PC-3 (cell line): ENCODE measurements at regions not wholly inside any gene's neighbourhood (a gene's known extent, or its start where the extent isn't known, plus 50 kb on each side); places are given as distances from the start of the nearest gene placed in this dataset.
"Not testable (repeated sequence)": the region's sequence is repeated elsewhere in the genome, so short reads cannot be mapped to it uniquely, and the experiment has no call there.

Experiments used
- ATAC-seq: fragments of 200-7000 bp; cut with Tn5 transposase; 2 replicates; pipeline ENCODE4 v1.9.1; 2020; ENCODE audit warnings: mild to moderate bottlenecking, moderate library complexity
- BruUV-seq: library from RNA; stranded (reverse); fragments of 400-500 nt; replicated peaks from 2 replicates; lab custom pipeline; 2021; lab: Mats Ljungman, UMichigan
- CTCF ChIA-PET: fragments of 300-600 bp; sonication (Branson Sonifier 250); formaldehyde crosslinking; loops from one replicate; lab custom pipeline; 2022; ENCODE audit warnings: antibody characterized with exemption; lab: Charles Lee
- POLR2A ChIA-PET: fragments of 300-600 bp; sonication (Branson Sonifier 250); formaldehyde crosslinking; loops from one replicate; lab custom pipeline; 2022; ENCODE audit warnings: antibody characterized with exemption; ENCODE audit not compliant: unreplicated experiment; lab: Charles Lee
- DNase-seq: peaks from one replicate; pipeline ENCODE4 v3.0.0-alpha.2; 2015
- H2AFZ ChIP-seq: fragments of 300-600 bp; sonication (generic); 2 replicates; pipeline ENCODE4 v1.6.0; 2016; ENCODE audit warnings: antibody characterized with exemption, low read length
- H3F3A ChIP-seq: fragments of 300-600 bp; sonication (generic); one replicate; pipeline ENCODE4 v1.6.0; 2017; ENCODE audit warnings: antibody characterized with exemption, low read length, control low read depth, mild to moderate bottlenecking; ENCODE audit not compliant: unreplicated experiment
- H3K27ac ChIP-seq: fragments of 300-600 bp; sonication (generic); 2 replicates; pipeline ENCODE4 v1.5.1; 2016; ENCODE audit warnings: mild to moderate bottlenecking, low read length
- H3K27me3 ChIP-seq: fragments of 300-600 bp; sonication (generic); 2 replicates; pipeline ENCODE4 v1.6.1; 2016; ENCODE audit warnings: low read length, mixed read lengths
- H3K36me3 ChIP-seq: fragments of 300-600 bp; sonication (generic); 2 replicates; pipeline ENCODE4 v1.6.1; 2016; ENCODE audit warnings: low read depth, mixed run types, low read length, mixed read lengths
- H3K4me1 ChIP-seq: fragments of 300-600 bp; sonication (generic); 2 replicates; pipeline ENCODE4 v1.5.1; 2016; ENCODE audit warnings: low read length; ENCODE audit not compliant: insufficient read depth
- H3K4me2 ChIP-seq: fragments of 300-600 bp; sonication (generic); 2 replicates; pipeline ENCODE4 v1.6.0; 2016; ENCODE audit warnings: low read length
- H3K4me3 ChIP-seq: fragments of 300-600 bp; sonication (generic); 2 replicates; pipeline ENCODE4 v1.5.1; 2016; ENCODE audit warnings: mild to moderate bottlenecking, low read length, mixed read lengths
- H3K79me2 ChIP-seq: fragments of 300-600 bp; sonication (generic); 2 replicates; pipeline ENCODE4 v1.6.1; 2017; ENCODE audit warnings: low read length, mixed read lengths
- H3K9ac ChIP-seq: fragments of 300-600 bp; sonication (generic); 2 replicates; pipeline ENCODE4 v1.6.0; 2016; ENCODE audit warnings: mild to moderate bottlenecking, low read length
- H3K9me2 ChIP-seq: fragments of 300-600 bp; sonication (generic); replicated peaks from 2 replicates; pipeline ENCODE4 v1.6.1; 2016; ENCODE audit warnings: mixed run types, low read length, mixed read lengths
- H3K9me3 ChIP-seq: fragments of 300-600 bp; sonication (generic); 2 replicates; pipeline ENCODE4 v1.6.1; 2016; ENCODE audit warnings: low read length, mixed read lengths
- H4K20me1 ChIP-seq: fragments of 300-600 bp; sonication (generic); 2 replicates; pipeline ENCODE4 v1.6.1; 2016; ENCODE audit warnings: low read length, mixed read lengths
- CTCF ChIP-seq: fragments of 300-600 bp; sonication (generic); conservative IDR thresholded peaks from 2 replicates; pipeline ENCODE4 v1.5.1; 2017; ENCODE audit warnings: antibody characterized with exemption, low read depth, mild to moderate bottlenecking, low read length
- EZH2 ChIP-seq: fragments of 300-600 bp; sonication (generic); IDR thresholded peaks from one replicate; pipeline ENCODE4 v1.6.1; 2017; ENCODE audit warnings: antibody characterized with exemption, mild to moderate bottlenecking, low read length; ENCODE audit not compliant: unreplicated experiment
- EZH2phosphoT487 ChIP-seq: fragments of 300-600 bp; sonication (generic); IDR thresholded peaks from 2 replicates; pipeline ENCODE4 v1.6.1; 2018; ENCODE audit warnings: mild to moderate bottlenecking, antibody characterized with exemption, low read length, borderline replicate concordance
- intact Hi-C: fragments of 100-400 bp; cut with micrococcal nuclease; formaldehyde crosslinking; loops from 2 replicates; pipeline ENCODE4 v1.9.0; 2023

GRCh38 chr10:30743586-30743985 lies 114.0 kb upstream of the LYZL2 start:
- no peaks in the 10 kb centered on the region for H4K20me1 ChIP-seq
- no TSS peak for BruUV-seq
- POLR2A ChIA-PET, result no interaction called here
- H3K9me2 ChIP-seq, result no peaks in the 10 kb centered on the region
- no peaks in the 10 kb centered on the region for H3K4me1 ChIP-seq
- H3K27ac ChIP-seq, result no peak overlapping the region
- TF ChIP-seq CTCF, result no peak
- no peak for TF ChIP-seq EZH2
- TF ChIP-seq EZH2phosphoT487, result no peak
- no peaks in the 10 kb centered on the region for H3K9me3 ChIP-seq
- H3F3A ChIP-seq, result no peaks in the 10 kb centered on the region
- no peak overlapping the region for H3K4me3 ChIP-seq
- no peak overlapping the region for H2AFZ ChIP-seq
- DNase-seq, result no peak
- H3K27me3 ChIP-seq, result no peaks in the 10 kb centered on the region
- H3K4me2 ChIP-seq, result no peak overlapping the region
- H3K9ac ChIP-seq, result no peak overlapping the region
- CTCF ChIA-PET, result no interaction called here
- no peak for ATAC-seq
- no peaks in the 10 kb centered on the region for H3K79me2 ChIP-seq
- intact Hi-C loops, result no loop called here
- H3K36me3 ChIP-seq, result no peaks in the 10 kb centered on the region

GRCh38 chr10:30742471-30742870 lies 112.9 kb upstream of the LYZL2 start:
- Histone ChIP-seq H3K9me2 (no peaks in the 10 kb centered on the region), H3K36me3 (no peaks in the 10 kb centered on the region), H3K27me3 (no peaks in the 10 kb centered on the region), H3K9me3 (no peaks in the 10 kb centered on the region), H3K27ac (no peak overlapping the region), H2AFZ (no peak overlapping the region), H4K20me1 (no peaks in the 10 kb centered on the region), H3K9ac (no peak overlapping the region), H3K79me2 (no peaks in the 10 kb centered on the region), H3K4me1 (no peaks in the 10 kb centered on the region), H3K4me2 (no peak overlapping the region), H3K4me3 (no peak overlapping the region), H3F3A (no peaks in the 10 kb centered on the region)
- no TSS peak for BruUV-seq
- ChIA-PET CTCF (no interaction called here), POLR2A (no interaction called here)
- ATAC-seq, result no peak
- no peak for TF ChIP-seq CTCF
- no peak for TF ChIP-seq EZH2phosphoT487
- intact Hi-C loops, result no loop called here
- DNase-seq, result no peak

GRCh38 chr10:30740774-30741173 lies 111.2 kb upstream of the LYZL2 start:
- CTCF ChIA-PET, intact Hi-C loops, DNase-seq, H4K20me1 ChIP-seq, H3K36me3 ChIP-seq, H3K4me2 ChIP-seq, ATAC-seq, H3K9me2 ChIP-seq, H3F3A ChIP-seq, H3K4me1 ChIP-seq, H3K4me3 ChIP-seq, H3K79me2 ChIP-seq, BruUV-seq, H3K9me3 ChIP-seq, H3K9ac ChIP-seq, H3K27ac ChIP-seq, H3K27me3 ChIP-seq, H2AFZ ChIP-seq, POLR2A ChIA-PET: not testable (repeated sequence)
